Body of pancreas (tissue), 4 donors: ENCODE measurements at regions not wholly inside any gene's neighbourhood (a gene's known extent, or its start where the extent isn't known, plus 50 kb on each side); places are given as distances from the start of the nearest gene placed in this dataset.

ENCODE experiments used
- ATAC-seq: fragments of 150-250 bp; one replicate; pipeline ENCODE4 v1.9.1; 2016
- DNase-seq, 4 donors: peaks; one replicate each; pipeline ENCODE4 v3.0.0-alpha.2; 2019
- H3K27ac ChIP-seq, 4 donors: fragments of 200-600 bp; sonication (generic); 1 replicate in 3 of 4; 2 replicates in 1 of 4; pipeline versions ENCODE4 v1.5.1 to v1.6.1; 2016 to 2019; ENCODE audit warnings: mild to moderate bottlenecking in 1 of 4, mixed read lengths in 1 of 4, moderate library complexity in 1 of 4
- H3K27me3 ChIP-seq, 2 donors: fragments of 200-600 bp; sonication (generic); one replicate each; pipeline ENCODE4 v1.6.0; 2016; ENCODE audit warnings: mild to moderate bottlenecking in 1 of 2
- H3K36me3 ChIP-seq, 2 donors: fragments of 200-600 bp; sonication (generic); replicated peaks in 1 of 2; 2 replicates each; pipeline ENCODE4 v1.5.1; 2016; ENCODE audit warnings: low read depth in 2 of 2; ENCODE audit not compliant: insufficient read depth in 1 of 2
- H3K4me1 ChIP-seq: fragments of 200-600 bp; sonication (generic); one replicate; pipeline ENCODE4 v1.6.0; 2016
- H3K4me3 ChIP-seq, 2 donors: fragments of 200-600 bp; sonication (generic); 1 replicate in 1 of 2; 2 replicates in 1 of 2; pipeline ENCODE4 v1.5.1; 2016 to 2019
- H3K9me3 ChIP-seq, 3 donors: fragments of 200-600 bp; sonication (generic); 1 replicate in 2 of 3; 2 replicates in 1 of 3; pipeline ENCODE4 v1.5.1; 2016
- POLR2A ChIP-seq, 3 donors: fragments of 450-650 bp; IDR thresholded peaks; one replicate each; pipeline ENCODE4 v1.6.1; 2016; ENCODE audit warnings: antibody characterized with exemption in 3 of 3, mild to moderate bottlenecking in 2 of 3
- WGBS, 2 donors: methylation state at CpG; one replicate each; pipeline ENCODE4 v1.1.5; 2017; 5-methylcytosine and 5-hydroxymethylcytosine counted together
- intact Hi-C: fragments of 100-400 bp; cut with DNase I; formaldehyde crosslinking; loops from one replicate; pipeline ENCODE4 v1.15.1; 2023
- TF ChIP-seq, protein P1 (sequence below), 7 experiments: fragments of 450-650 bp in 4 of 7; fragments of 200-600 bp in 3 of 7; sonication (generic) in 3 of 7; IDR thresholded peaks; one replicate each; pipeline ENCODE4 v1.5.1; 2016 to 2019; ENCODE audit warnings: antibody characterized with exemption in 7 of 7

DNA sequence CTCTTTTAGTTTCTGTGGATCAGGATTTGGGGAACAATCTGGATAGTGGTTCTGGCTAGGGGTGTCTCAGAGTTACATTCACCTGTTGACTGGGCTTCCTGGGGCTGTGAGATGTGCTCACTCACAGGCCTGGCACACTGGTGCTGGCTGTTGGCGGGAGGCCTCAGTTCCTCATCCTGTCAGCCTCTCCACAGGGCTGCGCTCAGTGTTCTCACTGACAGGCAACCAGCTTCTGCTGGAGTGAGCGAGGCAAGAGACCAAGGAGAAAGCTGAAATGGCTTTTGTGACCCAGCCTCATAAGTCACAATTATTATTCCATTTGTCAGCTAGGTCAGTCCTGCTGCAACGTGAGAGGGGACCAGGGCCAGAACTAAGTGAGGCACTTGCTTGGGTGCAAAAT, 180.6 kb upstream of the GLI2 start:
- no peak for DNase-seq
- H3K4me1 ChIP-seq = peaks cover 30% of the 10 kb centered on the region

DNA sequence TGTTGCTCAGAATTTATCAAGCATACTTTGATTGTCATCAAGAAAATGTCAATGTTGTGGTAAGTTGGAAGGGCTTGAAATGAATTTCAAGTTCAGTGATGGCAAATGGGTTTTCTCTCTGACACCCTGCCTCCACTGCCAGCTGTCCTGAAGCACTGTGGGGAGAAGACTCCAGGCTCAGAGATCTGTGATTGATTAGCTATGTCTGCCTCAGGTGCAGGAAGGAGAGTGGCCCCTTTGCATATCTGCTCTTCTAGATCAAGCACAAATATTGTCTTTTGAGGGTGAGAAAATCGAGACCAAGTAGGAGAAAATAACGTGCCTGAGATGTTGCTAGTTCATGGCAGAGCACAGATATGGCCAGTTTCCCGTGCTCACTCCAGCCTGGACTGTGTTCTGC, 178.8 kb upstream of the GLI2 start:
- H3K4me1 ChIP-seq = peaks cover 18% of the 10 kb centered on the region
- TF ChIP-seq, protein P1, sequence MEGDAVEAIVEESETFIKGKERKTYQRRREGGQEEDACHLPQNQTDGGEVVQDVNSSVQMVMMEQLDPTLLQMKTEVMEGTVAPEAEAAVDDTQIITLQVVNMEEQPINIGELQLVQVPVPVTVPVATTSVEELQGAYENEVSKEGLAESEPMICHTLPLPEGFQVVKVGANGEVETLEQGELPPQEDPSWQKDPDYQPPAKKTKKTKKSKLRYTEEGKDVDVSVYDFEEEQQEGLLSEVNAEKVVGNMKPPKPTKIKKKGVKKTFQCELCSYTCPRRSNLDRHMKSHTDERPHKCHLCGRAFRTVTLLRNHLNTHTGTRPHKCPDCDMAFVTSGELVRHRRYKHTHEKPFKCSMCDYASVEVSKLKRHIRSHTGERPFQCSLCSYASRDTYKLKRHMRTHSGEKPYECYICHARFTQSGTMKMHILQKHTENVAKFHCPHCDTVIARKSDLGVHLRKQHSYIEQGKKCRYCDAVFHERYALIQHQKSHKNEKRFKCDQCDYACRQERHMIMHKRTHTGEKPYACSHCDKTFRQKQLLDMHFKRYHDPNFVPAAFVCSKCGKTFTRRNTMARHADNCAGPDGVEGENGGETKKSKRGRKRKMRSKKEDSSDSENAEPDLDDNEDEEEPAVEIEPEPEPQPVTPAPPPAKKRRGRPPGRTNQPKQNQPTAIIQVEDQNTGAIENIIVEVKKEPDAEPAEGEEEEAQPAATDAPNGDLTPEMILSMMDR (IDR thresholded peaks at IDR 0.05) = no peak
- no peak for TF ChIP-seq POLR2A (IDR thresholded peaks at IDR 0.05)
- ATAC-seq (no peak), DNase-seq (no peak)
- H3K9me3 ChIP-seq = no peaks in the 10 kb centered on the region
- no peaks in the 10 kb centered on the region for H3K36me3 ChIP-seq
- no peak overlapping the region for H3K27ac ChIP-seq
- intact Hi-C loops = no loop called here
- H3K4me3 ChIP-seq = no peak overlapping the region
- 29 to 44% methylated on average over 3 of the region's 3 CpGs for WGBS, 2 donors
- no peaks in the 10 kb centered on the region for H3K27me3 ChIP-seq

More for the DNA sequence above, 180.6 kb upstream of the GLI2 start:
- WGBS, 2 donors = 75 to 81% methylated on average over 4 of the region's 4 CpGs
- TF ChIP-seq, protein P1 (IDR thresholded peaks at IDR 0.05) = no peak
- TF ChIP-seq POLR2A (IDR thresholded peaks at IDR 0.05) = no peak
- Histone ChIP-seq H3K9me3 (no peaks in the 10 kb centered on the region), H3K27ac (no peak overlapping the region), H3K27me3 (no peaks in the 10 kb centered on the region), H3K4me3 (no peak overlapping the region), H3K36me3 (no peaks in the 10 kb centered on the region)
- intact Hi-C loops = no loop called here
- no peak for ATAC-seq

DNA sequence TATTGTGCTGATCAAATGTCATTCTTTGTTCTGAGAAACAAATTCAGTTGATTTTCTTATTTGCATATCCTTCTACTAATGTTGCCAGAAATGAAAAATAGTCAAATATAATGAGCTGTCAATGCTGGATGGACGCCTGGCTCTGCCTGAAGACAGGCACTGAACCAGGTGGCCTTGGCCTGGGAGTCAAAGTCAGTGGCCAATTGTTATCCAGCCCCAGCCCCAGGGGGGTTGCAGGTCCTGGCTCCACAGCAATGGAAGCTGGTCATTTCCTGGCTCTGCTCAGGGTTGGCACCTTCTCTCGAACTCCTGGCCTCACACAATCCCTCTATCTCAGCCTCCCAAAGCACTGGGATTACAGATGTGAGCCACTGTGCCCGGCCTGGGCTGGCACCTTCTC, 176.8 kb upstream of the GLI2 start:
- Histone ChIP-seq H3K4me1 (no peaks in the 10 kb centered on the region), H3K36me3 (no peaks in the 10 kb centered on the region), H3K27me3 (no peaks in the 10 kb centered on the region), H3K9me3 (no peaks in the 10 kb centered on the region), H3K27ac (no peak overlapping the region), H3K4me3 (no peak overlapping the region)
- 41 to 47% methylated on average over 1 to 3 of the region's 3 CpGs for WGBS, 2 donors
- intact Hi-C loops = no loop called here
- ATAC-seq (no peak), DNase-seq (no peak)
- no peak for TF ChIP-seq POLR2A (IDR thresholded peaks at IDR 0.05)
- TF ChIP-seq, protein P1 (IDR thresholded peaks at IDR 0.05) = no peak

DNA sequence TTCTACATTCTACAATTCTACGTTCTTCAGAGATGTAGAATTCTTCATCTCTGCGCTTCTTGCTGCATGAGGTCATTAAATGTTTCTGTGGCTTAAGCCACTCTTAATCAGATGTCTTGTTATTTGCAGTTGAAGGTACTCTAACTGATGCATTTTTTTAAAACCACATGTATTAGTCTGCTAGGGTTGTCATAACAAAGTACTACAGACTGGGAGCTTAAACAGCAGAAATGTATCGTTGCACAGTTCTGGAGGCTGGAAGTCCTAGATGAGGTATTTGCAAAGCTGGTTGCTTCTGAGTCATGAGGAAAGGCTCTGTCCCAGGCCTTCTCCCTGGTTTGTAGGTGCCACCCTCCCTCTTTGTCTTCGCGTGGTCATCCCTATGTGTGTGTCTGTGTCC, 176.3 kb upstream of the GLI2 start:
- WGBS, 2 donors = 97 to 98% methylated on average over 5 of the region's 5 CpGs
- intact Hi-C loops = no loop called here
- H3K36me3 ChIP-seq = no peaks in the 10 kb centered on the region
- no peak for TF ChIP-seq POLR2A (IDR thresholded peaks at IDR 0.05)
- TF ChIP-seq, protein P1 (IDR thresholded peaks at IDR 0.05) = no peak
- no peaks in the 10 kb centered on the region for H3K4me1 ChIP-seq
- no peak overlapping the region for H3K4me3 ChIP-seq
- H3K27ac ChIP-seq = no peak overlapping the region
- no peaks in the 10 kb centered on the region for H3K27me3 ChIP-seq
- ATAC-seq = no peak
- DNase-seq = no peak
- no peaks in the 10 kb centered on the region for H3K9me3 ChIP-seq

DNA sequence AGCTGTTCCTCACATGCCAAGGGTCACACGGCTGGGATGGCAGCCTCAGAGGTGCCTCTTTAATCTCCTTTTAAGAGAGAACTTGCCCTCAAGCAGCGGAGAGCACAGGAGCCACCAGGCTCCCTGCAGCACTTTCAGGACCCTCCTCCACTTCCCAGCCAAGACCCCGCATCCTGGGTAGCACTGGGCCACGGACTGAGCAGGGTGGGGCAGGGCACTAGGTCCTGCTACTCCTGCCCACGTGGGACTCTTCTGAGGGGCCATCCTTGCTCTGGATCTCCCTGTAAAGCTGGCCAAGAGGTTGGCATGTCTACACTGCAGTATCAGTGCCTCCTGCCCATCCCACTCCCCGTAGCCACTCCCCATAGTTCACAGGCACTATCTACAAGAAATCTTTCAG, 175.3 kb upstream of the GLI2 start:
- DNase-seq (no peak), ATAC-seq (no peak)
- intact Hi-C loops = no loop called here
- Histone ChIP-seq H3K27me3 (no peaks in the 10 kb centered on the region), H3K27ac (no peak overlapping the region), H3K9me3 (no peaks in the 10 kb centered on the region), H3K4me1 (no peaks in the 10 kb centered on the region), H3K36me3 (no peaks in the 10 kb centered on the region), H3K4me3 (no peak overlapping the region)
- TF ChIP-seq, protein P1 (IDR thresholded peaks at IDR 0.05) = no peak
- TF ChIP-seq POLR2A (IDR thresholded peaks at IDR 0.05) = no peak
- 81 to 84% methylated on average over 5 to 6 of the region's 6 CpGs for WGBS, 2 donors
